Nephron (organoid): ENCODE measurements at regions not wholly inside any gene's neighbourhood (a gene's known extent, or its start where the extent isn't known, plus 50 kb on each side); places are given as distances from the start of the nearest gene placed in this dataset.

Source experiments
- H3K27ac Mint-ChIP-seq, 3 experiments: 2 replicates each; pipeline ENCODE4 v1.8.0; 2020; ENCODE audit warnings: mixed read lengths in 3 of 3, mild to moderate bottlenecking in 2 of 3, moderate library complexity in 1 of 3
- H3K27me3 Mint-ChIP-seq: 2 replicates; pipeline ENCODE4 v1.8.0; 2021; ENCODE audit warnings: low read depth, mild to moderate bottlenecking, moderate library complexity, mixed read lengths
- H3K36me3 Mint-ChIP-seq: 2 replicates; pipeline ENCODE4 v1.8.0; 2020; ENCODE audit warnings: low read depth, mixed read lengths
- H3K4me1 Mint-ChIP-seq: 2 replicates; pipeline ENCODE4 v1.8.0; 2020; ENCODE audit warnings: mixed read lengths
- H3K4me3 Mint-ChIP-seq, 3 experiments: 2 replicates each; pipeline ENCODE4 v1.8.0; 2020; ENCODE audit warnings: mild to moderate bottlenecking in 3 of 3, mixed read lengths in 3 of 3, moderate library complexity in 2 of 3
- H3K9me3 Mint-ChIP-seq: 2 replicates; pipeline ENCODE4 v1.8.0; 2020; ENCODE audit warnings: mixed read lengths
- CTCF ChIP-seq, 3 experiments: fragments of 200-600 bp; sonication (generic); IDR thresholded peaks; one replicate each; pipeline ENCODE4 v1.5.0; 2021; ENCODE audit warnings: antibody characterized with exemption in 3 of 3; ENCODE audit not compliant: unreplicated experiment in 3 of 3

DNA sequence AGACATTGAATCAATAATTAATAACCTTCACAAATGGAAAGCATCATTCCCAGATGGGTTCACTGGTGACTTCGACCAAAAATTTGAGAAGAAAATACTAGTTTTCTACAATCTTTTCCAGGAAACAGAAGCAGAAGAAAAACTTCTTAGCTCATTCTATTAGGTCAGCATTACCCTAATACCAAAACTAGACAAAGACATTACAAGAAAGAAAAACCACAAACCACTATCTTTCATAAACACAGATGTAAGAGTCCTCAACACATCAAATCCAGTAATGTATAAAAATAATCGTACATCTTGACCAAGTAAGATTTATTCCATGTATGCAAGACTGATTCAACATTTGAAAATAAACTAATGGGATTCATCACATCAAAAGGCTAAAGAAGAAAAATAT lies 64.0 kb upstream of the CDK1 start:
- Mint-ChIP-seq H3K36me3 (no peaks in the 10 kb centered on the region), H3K4me1 (no peaks in the 10 kb centered on the region), H3K27ac (no peak overlapping the region), H3K9me3 (peaks cover 6% of the 10 kb centered on the region), H3K4me3 (no peak overlapping the region), H3K27me3 (no peaks in the 10 kb centered on the region)
- no peak for TF ChIP-seq CTCF (IDR thresholded peaks at IDR 0.05; ENCODE audit: unreplicated experiment in 3 of 3)

- H3K9me3 Mint-ChIP-seq, result peaks cover 9% of the 10 kb centered on the region
- H3K4me3 Mint-ChIP-seq, result no peak overlapping the region
- no peaks in the 10 kb centered on the region for H3K4me1 Mint-ChIP-seq
- H3K36me3 Mint-ChIP-seq, result no peaks in the 10 kb centered on the region
- TF ChIP-seq CTCF (IDR thresholded peaks at IDR 0.05; ENCODE audit: unreplicated experiment in 3 of 3), result no peak
- H3K27ac Mint-ChIP-seq, result no peak overlapping the region
- H3K27me3 Mint-ChIP-seq, result no peaks in the 10 kb centered on the region
Observed at GRCh38 chr10:60711496-60711895, 66.8 kb upstream of the CDK1 start.

DNA sequence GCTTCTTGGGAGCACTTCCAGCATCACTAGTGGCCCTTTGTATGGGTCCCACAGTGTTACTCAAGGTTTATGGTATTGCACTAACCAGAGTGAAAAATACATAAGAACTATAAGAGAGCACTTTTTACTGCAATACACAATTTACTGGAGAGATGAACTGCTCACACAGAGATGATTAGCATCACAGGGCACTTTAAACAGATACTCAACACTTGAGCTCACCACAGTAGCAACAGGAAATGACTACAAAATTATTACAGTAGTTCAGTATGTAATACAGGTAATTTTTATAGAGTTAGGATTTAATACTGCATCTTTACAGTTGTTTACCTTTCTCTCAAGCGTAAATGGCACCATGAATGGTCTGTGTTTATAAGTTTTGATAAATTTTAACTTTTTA lies 68.2 kb upstream of the CDK1 start:
- Mint-ChIP-seq H3K27ac (no peak overlapping the region), H3K27me3 (no peaks in the 10 kb centered on the region), H3K4me1 (no peaks in the 10 kb centered on the region), H3K9me3 (peaks cover 12% of the 10 kb centered on the region), H3K36me3 (no peaks in the 10 kb centered on the region), H3K4me3 (no peak overlapping the region)
- no peak for TF ChIP-seq CTCF (IDR thresholded peaks at IDR 0.05; ENCODE audit: unreplicated experiment in 3 of 3)

DNA sequence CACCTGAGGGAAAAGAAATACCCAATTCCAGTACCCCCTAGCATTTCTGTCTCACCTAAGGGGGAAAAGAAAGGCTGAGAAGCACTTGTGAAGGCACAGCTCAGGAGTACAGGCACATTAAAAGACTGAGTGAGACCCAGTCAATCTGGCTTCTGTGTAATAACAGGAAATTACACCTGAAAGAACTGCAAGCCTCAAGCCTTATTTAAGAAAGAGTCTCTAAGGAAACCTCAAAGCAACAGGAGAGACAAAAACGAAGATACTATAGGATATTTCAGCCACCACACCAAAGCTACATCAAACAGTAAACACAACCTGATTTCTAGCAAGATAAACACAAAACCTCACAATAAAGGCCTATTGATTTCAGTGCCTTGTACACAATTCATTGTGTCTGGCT lies 69.6 kb upstream of the CDK1 start:
- no peaks in the 10 kb centered on the region for H3K36me3 Mint-ChIP-seq
- no peak for TF ChIP-seq CTCF (IDR thresholded peaks at IDR 0.05; ENCODE audit: unreplicated experiment in 3 of 3)
- H3K27ac Mint-ChIP-seq, result no peak overlapping the region
- peaks cover 6% of the 10 kb centered on the region for H3K9me3 Mint-ChIP-seq
- peaks cover 5% of the 10 kb centered on the region for H3K4me1 Mint-ChIP-seq
- H3K4me3 Mint-ChIP-seq, result no peak overlapping the region
- no peaks in the 10 kb centered on the region for H3K27me3 Mint-ChIP-seq

GRCh38 chr10:60707841-60708240 lies 70.4 kb upstream of the CDK1 start:
- no peak for TF ChIP-seq CTCF (IDR thresholded peaks at IDR 0.05; ENCODE audit: unreplicated experiment in 3 of 3)
- Mint-ChIP-seq H3K9me3 (peaks cover 6% of the 10 kb centered on the region), H3K27ac (no peak overlapping the region)

GRCh38 chr10:60706146-60706545 lies 72.1 kb upstream of the CDK1 start:
- no peak overlapping the region for H3K27ac Mint-ChIP-seq
- peaks cover 5% of the 10 kb centered on the region for H3K4me1 Mint-ChIP-seq
- H3K4me3 Mint-ChIP-seq, result no peak overlapping the region
- no peak for TF ChIP-seq CTCF (IDR thresholded peaks at IDR 0.05; ENCODE audit: unreplicated experiment in 3 of 3)
- H3K27me3 Mint-ChIP-seq, result no peaks in the 10 kb centered on the region
- no peaks in the 10 kb centered on the region for H3K36me3 Mint-ChIP-seq
- H3K9me3 Mint-ChIP-seq, result peaks cover 10% of the 10 kb centered on the region

More at GRCh38 chr10:60707841-60708240, 70.4 kb upstream of the CDK1 start:
- H3K4me1 Mint-ChIP-seq, result peaks cover 5% of the 10 kb centered on the region
- no peaks in the 10 kb centered on the region for H3K27me3 Mint-ChIP-seq
- H3K4me3 Mint-ChIP-seq, result no peak overlapping the region
- H3K36me3 Mint-ChIP-seq, result no peaks in the 10 kb centered on the region
